ENCODE measurements at regions not wholly inside any gene's neighbourhood (a gene's known extent, or its start where the extent isn't known, plus 50 kb on each side); places are given as distances from the start of the nearest gene placed in this dataset.
"Not testable (repeated sequence)": the region's sequence is repeated elsewhere in the genome, so short reads cannot be mapped to it uniquely, and the experiment has no call there.

- DNase-seq: no peak
Measured at GRCh38 chr5:17989036-17989435, 354.8 kb downstream of the TAF11L14 start.

GRCh38 chr5:17989567-17990563, 355.6 kb downstream of the TAF11L14 start:
- no peak for DNase-seq

- DNase-seq: no peak
Measured at GRCh38 chr5:17991775-17992174, 357.5 kb downstream of the TAF11L14 start.

GRCh38 chr5:17992291-17992690, 358.0 kb downstream of the TAF11L14 start:
- DNase-seq: no peak

GRCh38 chr5:17995997-17996396, 361.7 kb downstream of the TAF11L14 start:
- DNase-seq: no peak

- DNase-seq: no peak
Measured at GRCh38 chr5:17999858-18000257, 365.6 kb downstream of the TAF11L14 start.

GRCh38 chr5:18000744-18001143, 366.5 kb downstream of the TAF11L14 start:
- no peak for DNase-seq

- no peak for DNase-seq
Measured at GRCh38 chr5:18003312-18003711, 369.1 kb downstream of the TAF11L14 start.

- DNase-seq: no peak
Measured at GRCh38 chr5:18003784-18004183, 369.5 kb downstream of the TAF11L14 start.

GRCh38 chr5:18006235-18006634, 372.0 kb downstream of the TAF11L14 start:
- DNase-seq: not testable (repeated sequence)

GRCh38 chr5:18008940-18009339, 374.7 kb downstream of the TAF11L14 start:
- DNase-seq: no peak

GRCh38 chr5:18010053-18010452, 375.8 kb downstream of the TAF11L14 start:
- no peak for DNase-seq

- no peak for DNase-seq
Measured at GRCh38 chr5:18018472-18018871, 384.2 kb downstream of the TAF11L14 start.

GRCh38 chr5:18023275-18023674, 389.0 kb downstream of the TAF11L14 start:
- no peak for DNase-seq

GRCh38 chr5:18023986-18024385, 389.7 kb downstream of the TAF11L14 start:
- no peak for DNase-seq

GRCh38 chr5:18024542-18024941, 390.3 kb downstream of the TAF11L14 start:
- DNase-seq: no peak

- no peak for DNase-seq
Measured at GRCh38 chr5:18027241-18027867, 393.1 kb downstream of the TAF11L14 start.

- no peak for DNase-seq
Measured at GRCh38 chr5:18028036-18028435, 393.8 kb downstream of the TAF11L14 start.

GRCh38 chr5:18032744-18033143, 398.5 kb downstream of the TAF11L14 start:
- no peak for DNase-seq

- no peak for DNase-seq
Measured at GRCh38 chr5:18036531-18036930, 402.3 kb downstream of the TAF11L14 start.

GRCh38 chr5:18037718-18038117, 403.5 kb downstream of the TAF11L14 start:
- DNase-seq: no peak

- no peak for DNase-seq
Measured at GRCh38 chr5:18043344-18043743, 409.1 kb downstream of the TAF11L14 start.

GRCh38 chr5:18048449-18048848, 414.2 kb downstream of the TAF11L14 start:
- DNase-seq: no peak

- no peak for DNase-seq
Measured at GRCh38 chr5:18050345-18050744, 416.1 kb downstream of the TAF11L14 start.
